ENCODE measurements at regions not wholly inside any gene's neighbourhood (a gene's known extent, or its start where the extent isn't known, plus 50 kb on each side); places are given as distances from the start of the nearest gene placed in this dataset.

DNA sequence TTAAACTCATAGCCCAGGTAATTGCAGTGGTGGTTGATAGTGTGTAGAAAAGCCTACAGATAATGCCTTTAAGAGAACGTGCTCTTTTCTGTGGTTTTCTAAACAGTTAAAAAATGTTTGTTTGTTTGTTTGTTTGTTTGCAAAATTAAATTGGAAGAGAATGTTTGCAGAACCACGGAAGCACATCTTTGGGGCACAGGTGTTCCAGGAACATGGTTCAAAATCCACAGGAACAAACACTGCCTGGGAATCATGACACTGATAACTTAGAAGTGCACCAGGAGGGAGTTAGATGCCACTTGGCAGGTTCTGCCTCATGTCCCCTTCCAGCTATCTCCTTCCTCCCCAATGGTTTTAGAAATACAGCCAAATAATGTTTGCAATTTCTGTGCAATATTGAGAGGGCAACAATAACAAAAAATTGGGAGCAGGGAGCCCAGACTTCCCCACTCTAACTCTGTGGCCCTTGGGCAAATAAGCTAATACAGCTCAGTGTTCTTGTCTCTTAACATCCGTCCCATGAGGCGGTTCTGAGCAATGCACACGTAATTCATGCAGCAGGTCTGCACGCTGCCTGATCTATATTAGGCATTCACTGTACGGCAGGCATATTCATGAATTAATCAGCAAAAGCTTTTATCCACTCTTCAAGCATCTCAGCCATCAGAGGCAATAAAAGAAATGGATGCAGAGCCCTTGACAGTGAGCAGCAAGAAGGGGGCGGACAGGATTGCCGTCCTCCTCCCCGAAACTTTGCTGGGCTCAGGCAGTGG is 274.3 kb upstream of the FOXQ1 start:
- DNase-seq (ENCODE audit: low read depth in 2 of 2), result no peak

GRCh38 chr6:1035401-1035800 is 276.5 kb upstream of the FOXQ1 start:
- DNase-seq (ENCODE audit: low read depth in 2 of 2), result no peak

GRCh38 chr6:1031720-1032119 is 280.2 kb upstream of the FOXQ1 start:
- no peak for DNase-seq (ENCODE audit: low read depth in 2 of 2)

- DNase-seq (ENCODE audit: low read depth in 2 of 2), result no peak
Observed at GRCh38 chr6:1029141-1029540, 282.8 kb upstream of the FOXQ1 start.

- DNase-seq (ENCODE audit: low read depth in 2 of 2), result no peak
Observed at GRCh38 chr6:1028723-1029122, 283.2 kb upstream of the FOXQ1 start.

- DNase-seq (ENCODE audit: low read depth in 2 of 2), result no peak
Observed at GRCh38 chr6:1027795-1028569, 283.9 kb upstream of the FOXQ1 start.

DNA sequence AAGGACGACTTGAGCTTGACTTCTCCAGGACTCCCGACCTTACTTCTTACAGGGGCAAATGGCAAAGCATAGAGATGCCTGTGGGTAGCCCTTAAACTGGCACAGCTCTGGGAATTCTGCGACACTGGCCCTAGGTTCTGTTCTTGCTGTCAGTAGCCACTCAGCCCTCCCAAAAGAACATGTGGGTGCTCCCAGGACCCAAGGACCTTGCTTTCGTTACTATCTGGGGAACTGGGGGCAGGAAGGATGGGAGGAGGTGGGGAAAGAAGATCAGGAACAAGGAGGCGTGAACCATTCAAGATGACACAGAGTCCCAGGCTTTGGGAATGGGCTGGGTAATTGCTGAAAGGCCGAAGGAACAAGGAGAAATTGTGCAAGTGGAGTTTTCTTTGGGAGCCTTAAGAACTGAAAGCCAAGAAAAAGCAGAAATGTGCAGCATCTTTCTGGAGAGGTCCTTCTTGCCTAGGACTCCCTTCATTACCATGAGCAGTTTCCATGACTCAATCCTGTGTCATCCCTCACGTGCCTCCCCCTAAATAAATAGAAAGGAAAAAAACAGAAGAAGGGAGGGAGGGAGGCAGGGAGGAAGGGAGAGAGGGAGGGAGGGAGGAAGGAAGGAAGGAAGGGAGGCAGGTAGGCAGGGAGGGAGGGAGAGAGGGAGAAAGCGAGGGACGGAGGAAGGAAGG is 284.6 kb upstream of the FOXQ1 start:
- no peak for DNase-seq (ENCODE audit: low read depth in 2 of 2)

- DNase-seq (ENCODE audit: low read depth in 2 of 2), result no peak
Observed at GRCh38 chr6:1025821-1026220, 286.1 kb upstream of the FOXQ1 start.

DNA sequence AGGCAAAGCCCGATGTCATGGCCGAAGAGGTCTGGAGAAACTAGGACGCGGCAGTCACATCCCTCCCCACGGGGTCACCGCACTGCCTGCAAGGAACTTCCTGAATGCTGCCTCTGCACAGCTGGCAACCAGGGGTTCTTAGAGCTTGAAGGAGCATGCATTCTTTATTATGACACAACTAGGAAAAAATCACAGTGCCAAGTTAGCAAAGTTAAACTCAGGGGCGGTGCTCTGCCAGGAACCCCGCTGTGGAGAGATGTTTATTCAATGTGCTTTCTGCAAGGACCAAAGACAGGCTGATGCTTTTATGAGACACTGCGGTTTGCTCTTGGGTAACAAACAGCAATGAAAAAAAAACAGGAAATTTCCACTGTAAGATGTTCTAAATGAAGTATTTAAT is 287.3 kb upstream of the FOXQ1 start:
- DNase-seq (ENCODE audit: low read depth in 2 of 2), result no peak

DNA sequence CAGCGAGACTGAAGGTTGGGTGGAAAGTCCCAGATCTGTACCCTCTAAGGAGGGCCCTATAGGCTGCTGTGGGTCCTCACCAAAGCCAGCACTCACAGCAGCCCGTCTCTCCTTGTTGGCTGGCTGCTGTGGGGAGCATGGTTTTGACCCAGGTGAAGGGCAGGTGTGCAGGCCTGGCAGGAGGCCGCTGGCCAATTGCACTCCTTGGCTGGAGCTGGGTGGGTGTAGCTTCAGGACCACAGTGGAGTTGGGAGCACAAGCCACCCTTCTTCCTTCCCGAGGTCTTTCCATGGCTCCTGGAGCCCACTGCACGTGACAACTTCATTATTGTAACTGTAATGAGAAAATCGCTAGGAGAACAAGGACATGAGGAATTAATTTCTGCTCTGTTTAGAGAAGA is 287.7 kb upstream of the FOXQ1 start:
- no peak for DNase-seq (ENCODE audit: low read depth in 2 of 2)

GRCh38 chr6:1023229-1023628 is 288.7 kb upstream of the FOXQ1 start:
- no peak for DNase-seq (ENCODE audit: low read depth in 2 of 2)

DNA sequence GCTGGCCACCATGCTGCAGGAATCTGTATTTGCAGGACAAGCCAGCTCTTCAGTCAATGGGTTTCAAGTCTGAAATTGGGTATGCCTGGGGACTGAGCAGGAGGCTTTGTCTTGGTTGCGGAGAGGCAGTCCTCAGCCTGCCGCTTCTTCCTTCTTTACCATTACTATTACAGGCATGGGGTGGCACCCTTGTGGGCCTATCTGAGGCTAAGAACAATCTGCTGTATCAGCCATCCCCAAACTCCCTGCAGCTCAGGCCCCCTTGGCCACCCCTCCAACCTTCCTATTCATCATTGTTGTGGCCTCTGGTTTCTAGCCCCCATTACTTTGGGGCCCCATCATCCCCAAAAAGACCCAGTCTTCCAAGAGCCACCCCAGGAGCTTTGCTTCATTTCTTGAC is 289.2 kb upstream of the FOXQ1 start:
- DNase-seq (ENCODE audit: low read depth in 2 of 2), result no peak

DNA sequence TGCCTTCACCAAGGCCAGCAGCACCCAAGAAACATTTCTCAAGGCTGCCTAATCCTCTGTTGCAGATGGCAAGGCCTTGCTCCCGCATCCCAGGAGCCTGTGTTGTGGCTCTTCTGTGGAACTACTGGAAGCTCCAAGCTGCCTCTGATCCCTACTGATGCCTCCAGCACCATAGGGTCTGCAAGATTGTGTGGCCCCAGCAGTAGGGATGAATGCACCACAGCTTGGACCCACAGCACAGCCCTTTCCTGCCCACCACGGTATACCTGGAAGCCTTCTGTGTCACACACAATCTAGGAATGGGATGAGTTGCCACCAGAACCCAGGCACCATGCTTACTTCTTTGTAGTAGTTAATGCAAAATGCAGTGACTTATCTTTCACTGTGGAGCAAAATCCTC is 291.1 kb upstream of the FOXQ1 start:
- DNase-seq (ENCODE audit: low read depth in 2 of 2), result no peak

DNA sequence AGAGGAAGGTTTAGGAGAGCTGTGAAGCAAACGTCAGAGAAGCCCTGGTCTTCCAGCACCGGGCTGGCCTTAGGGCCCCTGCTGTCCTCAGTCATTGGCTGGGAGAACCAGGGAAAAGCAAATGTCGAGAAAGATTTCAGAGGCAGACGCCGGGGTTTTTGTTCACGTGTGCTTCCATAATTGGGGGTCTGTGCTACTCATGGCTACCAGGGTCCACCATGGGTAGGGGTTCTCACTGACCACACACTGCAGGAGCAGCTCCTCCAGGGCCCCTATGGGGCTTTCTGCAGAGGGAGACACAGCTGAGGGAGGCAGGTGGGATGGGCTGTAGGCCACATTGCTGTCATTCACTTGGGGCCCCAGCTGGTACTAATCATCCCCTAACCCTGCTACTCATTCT is 291.8 kb upstream of the FOXQ1 start:
- no peak for DNase-seq (ENCODE audit: low read depth in 2 of 2)

- no peak for DNase-seq (ENCODE audit: low read depth in 2 of 2)
Observed at GRCh38 chr6:1018041-1018440, 293.9 kb upstream of the FOXQ1 start.

DNA sequence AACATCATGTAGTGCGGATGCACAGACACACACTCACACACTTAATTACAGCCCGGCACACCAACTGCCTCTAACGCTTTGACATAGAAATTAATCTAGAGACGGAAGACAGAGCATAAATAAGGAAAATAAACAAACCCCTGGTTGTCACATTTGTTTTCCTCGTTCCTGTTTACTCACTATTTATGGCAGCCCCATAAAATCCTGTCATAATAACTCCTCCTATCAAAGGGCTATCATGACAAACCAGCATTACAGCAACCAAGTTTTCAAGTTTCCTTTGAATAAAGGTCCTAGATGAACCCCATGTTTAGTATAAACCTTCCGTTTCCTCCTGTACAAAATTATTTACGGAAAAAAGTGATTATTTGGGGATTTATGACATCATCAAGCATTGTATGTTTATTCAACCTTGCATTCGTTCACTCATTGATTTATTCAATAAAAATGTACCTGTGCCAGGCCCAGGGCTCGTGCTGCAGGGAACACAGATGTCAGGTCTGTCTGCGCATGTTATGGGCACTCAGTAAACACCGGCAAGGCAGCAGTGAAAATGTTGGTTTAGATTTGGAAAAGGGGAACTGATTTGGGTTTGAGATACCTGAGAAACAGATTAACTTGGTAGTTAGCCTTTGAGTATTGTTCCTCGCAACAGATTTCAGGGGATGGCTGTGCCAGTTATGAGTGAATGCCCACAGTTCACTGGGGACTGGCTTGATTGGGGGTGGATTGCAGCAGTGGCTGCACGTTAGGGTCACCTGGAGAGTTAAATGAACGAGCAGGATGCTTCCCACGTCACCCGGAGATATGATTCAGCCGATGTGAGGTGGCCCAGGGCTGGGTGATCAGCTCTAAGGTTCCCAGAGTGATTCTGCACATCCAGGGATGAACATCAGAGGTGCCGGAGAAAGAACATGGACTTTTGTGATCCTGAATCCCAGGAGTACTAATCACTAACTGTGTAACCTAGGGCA is 295.3 kb upstream of the FOXQ1 start:
- DNase-seq (ENCODE audit: low read depth in 2 of 2), result no peak

DNA sequence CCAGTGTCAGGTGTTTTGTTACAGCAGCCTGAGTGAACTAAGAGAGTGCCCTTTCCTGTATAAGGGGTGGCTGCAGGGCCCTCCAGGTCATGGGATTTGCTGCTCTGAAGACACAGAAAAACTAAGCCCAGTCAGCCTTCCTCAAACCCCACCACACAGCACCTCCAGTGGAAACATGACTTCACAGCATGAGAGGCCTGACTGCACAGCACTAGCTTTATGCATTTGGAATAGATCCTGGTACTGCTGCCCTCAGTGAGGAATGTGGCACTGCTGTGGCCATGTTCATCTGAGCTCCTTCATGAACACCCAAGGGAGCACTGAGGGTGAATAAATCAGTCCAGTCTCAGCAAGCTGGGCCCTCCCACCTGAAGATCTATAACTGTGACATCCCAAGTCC is 296.1 kb upstream of the FOXQ1 start:
- DNase-seq (ENCODE audit: low read depth in 2 of 2), result no peak

DNA sequence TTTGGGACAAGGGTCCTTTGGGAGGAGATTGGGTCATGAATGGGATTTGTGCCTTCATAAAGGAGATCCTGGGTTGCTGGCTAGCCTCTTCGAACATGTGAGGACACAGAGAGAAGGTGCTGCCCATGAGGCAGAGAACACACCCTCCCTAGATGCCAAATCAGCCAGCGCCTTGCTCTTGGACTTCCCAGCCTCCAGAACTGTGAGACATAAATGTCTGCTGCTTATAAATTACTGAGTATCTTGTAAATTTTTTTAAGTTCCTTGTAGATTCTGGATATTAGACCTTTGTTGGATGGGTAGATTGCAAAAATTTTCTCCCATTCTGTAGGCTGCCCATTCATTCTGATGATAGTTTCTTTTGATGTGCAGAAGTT is 297.5 kb upstream of the FOXQ1 start:
- DNase-seq (ENCODE audit: low read depth in 2 of 2), result no peak

DNA sequence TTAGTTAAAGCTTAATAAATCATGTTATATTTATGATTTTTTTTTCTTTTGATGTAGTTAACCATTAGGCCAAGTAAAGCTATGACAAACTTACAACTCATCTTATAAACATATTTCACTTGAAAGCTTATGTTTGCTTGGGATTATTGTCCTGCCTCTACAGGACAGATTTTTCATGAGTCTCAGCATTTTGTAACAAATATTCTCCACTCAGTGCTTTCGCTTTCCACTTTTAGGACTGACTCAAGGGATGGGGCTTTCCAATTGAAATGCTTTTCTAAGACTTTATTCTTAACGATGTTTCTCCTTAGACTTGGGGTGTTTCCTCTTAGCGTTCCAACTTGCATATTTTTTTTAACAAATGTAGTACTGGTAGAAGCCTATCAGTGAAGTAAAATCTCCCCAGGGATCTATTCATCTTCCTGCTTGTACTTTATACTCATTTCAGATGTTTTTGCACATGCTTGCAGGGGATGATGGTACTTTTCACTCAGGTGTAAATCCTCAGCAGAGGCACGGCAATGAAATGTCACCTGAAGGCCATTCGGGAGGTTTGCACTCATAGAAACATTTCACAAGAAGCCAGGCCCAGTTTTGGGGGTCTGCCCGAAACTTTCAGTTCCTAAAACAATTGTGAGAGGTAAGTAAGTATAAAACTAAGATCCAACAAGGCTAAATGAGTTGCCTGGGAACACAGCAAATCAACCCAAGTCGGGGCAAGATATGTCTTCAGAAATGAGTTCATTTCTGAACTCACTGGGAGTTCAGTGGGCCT is 298.1 kb upstream of the FOXQ1 start:
- no peak for DNase-seq (ENCODE audit: low read depth in 2 of 2)

DNA sequence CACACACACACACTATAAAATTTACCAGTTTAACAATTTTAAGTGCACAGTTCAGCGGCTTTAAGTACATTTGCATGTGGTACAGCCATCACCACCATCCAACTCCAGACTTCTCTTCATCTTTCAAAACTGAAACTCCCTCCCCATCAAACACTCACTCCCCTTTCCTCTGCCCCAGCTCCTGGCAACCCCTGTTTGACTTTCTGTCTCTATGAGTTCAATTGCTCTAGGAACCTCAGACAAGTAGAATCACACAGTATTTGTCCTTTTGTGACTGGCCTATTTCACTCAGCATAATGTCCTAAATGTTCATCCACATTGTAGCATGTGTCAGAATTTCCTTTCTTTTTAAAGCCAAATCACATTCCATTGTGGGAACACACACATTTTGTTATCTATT is 302.8 kb upstream of the FOXQ1 start:
- no peak for DNase-seq (ENCODE audit: low read depth in 2 of 2)

DNA sequence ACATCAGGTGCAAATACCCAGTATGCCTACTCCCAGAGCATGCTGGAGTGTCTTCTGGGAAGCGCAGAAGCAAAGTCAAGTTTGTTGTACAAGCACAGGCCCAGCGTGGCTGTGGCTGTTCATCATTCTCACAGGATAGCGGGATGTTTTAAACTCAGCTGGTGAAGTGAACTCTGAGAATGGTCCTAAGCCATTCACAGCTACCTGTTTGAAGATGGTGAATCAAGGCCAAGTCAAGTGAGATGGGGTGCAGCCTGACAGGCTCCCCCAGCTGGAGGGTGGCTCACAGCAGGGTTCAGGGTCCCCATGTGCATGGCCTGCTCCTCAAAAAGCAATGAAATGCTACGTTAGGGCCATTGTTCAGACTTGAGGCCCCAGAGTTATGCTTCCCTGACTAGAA is 304.7 kb upstream of the FOXQ1 start:
- no peak for DNase-seq (ENCODE audit: low read depth in 2 of 2)

Measured in stimulated activated CD8-positive, alpha-beta memory T cell treated with anti-CD3 and anti-CD28 coated beads, Interleukin-7, amount 100 ng/mL, for 4 hours (primary cell).